ENCODE measurements at regions not wholly inside any gene's neighbourhood (a gene's known extent, or its start where the extent isn't known, plus 50 kb on each side); places are given as distances from the start of the nearest gene placed in this dataset.
A peak's percentile ranks its signal among the peaks of the same experiment; 100 is the strongest.
"Not testable (repeated sequence)": the region's sequence is repeated elsewhere in the genome, so short reads cannot be mapped to it uniquely, and the experiment has no call there.

DNA sequence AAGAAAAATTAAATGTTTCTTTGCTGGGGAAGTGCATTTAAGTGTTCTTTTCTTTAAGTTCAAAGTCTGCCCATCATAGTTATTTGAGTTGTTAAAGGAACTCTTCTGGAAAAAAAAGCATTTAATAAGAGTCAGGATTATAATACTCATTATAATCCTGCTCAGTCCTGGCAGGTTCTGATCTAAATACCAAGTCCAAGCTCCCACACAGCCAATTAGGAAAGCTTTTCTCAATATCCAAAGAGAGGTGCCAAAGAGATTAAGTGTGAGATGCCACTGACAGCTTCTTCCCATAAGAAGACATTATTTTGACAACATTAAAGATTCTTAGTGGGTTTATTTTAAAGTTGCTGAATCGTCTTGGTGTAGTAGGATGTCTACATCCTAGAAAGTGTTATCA lies 235.2 kb upstream of the DAB2 start:
- no peak for DNase-seq (ENCODE audit: low read depth, low spot score)

DNA sequence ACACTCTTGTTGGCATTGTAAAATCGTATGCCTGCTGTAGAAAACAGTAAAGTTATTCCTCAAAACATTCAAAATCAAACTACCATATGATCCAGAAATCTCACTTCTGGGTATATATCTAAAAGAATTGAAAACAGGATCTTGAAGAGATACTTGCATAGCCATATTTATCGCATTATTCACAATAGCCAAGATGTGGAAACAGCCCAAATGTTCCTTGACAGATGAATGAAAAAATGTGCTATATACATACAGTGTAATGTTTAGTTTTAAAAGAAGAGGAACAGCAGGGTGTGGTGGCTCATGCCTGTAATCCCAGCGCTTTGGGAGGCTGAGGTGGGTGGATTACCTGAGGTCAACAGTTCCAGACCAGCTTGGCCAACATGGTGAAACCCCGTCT lies 234.1 kb upstream of the DAB2 start:
- DNase-seq (ENCODE audit: low read depth, low spot score) = no peak

DNA sequence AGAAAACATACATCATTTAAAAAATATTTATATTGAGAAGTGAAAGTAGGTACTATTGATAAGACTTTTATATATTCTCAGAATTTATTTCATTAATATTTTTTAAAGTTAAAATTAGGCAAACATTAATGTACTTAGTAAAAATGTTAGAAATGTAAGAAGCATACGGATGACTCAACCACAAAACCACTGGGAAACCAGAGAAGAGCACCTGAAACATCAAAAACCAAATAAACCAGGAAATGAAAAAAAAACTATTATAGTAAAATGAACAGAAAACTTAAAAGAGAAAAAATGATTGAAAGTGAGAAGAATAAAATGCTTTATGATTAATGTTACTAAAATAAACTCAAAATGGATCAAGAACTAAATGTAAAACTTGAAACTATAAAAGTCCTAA lies 233.2 kb upstream of the DAB2 start:
- no peak for DNase-seq (ENCODE audit: low read depth, low spot score)

DNA sequence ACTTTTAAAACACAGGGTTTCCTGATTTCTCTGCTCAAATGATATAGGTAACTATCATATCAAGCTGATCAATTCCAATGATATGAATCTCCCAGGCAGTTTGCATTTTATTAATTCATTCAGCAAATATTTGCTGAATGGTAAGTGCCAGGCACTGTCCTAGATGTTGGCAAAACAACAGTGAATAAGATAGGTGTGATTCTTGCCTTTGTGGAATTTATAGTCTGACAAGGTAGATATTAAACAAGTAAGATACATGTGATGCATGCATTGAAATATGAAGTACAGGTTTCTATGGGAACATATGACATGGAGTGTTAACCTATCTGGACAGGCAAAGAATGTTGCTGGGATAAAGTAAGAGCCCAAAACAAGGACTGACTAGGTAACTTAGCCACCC lies 231.8 kb upstream of the DAB2 start:
- DNase-seq (ENCODE audit: low read depth, low spot score) = no peak

DNA sequence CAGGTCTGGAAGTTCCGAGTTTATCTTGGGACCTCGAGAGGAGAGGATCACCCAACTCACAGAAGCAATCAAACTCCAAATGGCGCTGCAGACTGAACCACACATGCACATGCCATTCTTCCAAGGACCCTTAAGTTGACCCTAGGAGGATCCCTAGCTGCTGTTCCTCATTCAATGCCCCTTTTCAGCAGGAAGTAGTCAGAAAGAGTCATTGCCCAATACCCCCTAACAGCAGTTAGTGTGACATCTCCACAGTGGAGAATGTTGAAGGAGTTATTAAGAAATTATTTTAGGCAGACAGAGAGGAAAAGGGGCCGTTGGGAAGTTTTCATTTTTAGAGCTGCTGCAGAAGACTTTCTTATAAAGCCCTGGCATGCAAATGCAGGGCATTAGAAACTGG lies 229.9 kb upstream of the DAB2 start:
- no peak for DNase-seq (ENCODE audit: low read depth, low spot score)

DNA sequence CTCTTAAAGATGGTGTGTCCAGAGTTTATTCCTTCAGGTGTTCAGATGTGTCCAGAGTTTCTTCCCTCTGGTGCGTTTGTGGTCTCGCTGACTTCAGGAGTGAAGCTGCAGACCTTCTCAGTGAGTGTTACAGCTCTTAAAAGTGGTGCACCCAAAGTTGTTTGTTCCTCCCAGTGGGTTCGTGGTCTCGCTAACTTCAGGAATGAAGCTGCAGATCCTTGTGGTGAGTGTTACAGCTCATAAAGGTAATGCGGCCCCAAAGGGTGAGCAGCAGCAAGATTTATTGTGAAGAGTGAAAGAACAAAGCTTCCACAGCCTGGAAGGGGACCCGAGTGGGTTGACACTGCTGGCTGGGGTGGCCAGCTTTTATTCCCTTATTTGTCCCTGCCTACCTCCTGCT lies 227.7 kb upstream of the DAB2 start:
- DNase-seq (ENCODE audit: low read depth, low spot score) = not testable (repeated sequence)

DNA sequence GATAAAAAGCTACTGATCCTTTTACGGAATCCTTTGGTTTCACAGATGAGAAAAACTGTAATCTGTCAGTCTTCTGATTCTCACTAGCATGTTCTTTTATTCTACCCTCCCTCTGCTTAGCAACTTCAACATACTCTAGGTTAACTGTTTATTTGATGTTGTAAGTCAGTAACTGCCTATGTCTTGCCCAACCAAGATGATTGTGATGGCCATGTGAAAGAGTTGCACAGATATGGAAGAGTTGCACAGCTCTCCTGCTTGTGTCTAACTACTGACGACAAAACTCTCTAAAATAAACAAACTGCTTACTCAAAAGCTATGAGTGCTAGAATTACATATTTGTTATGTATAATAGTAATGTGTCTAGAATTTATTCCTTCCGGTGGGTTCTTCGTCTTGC lies 227.3 kb upstream of the DAB2 start:
- no peak for DNase-seq (ENCODE audit: low read depth, low spot score)

DNA sequence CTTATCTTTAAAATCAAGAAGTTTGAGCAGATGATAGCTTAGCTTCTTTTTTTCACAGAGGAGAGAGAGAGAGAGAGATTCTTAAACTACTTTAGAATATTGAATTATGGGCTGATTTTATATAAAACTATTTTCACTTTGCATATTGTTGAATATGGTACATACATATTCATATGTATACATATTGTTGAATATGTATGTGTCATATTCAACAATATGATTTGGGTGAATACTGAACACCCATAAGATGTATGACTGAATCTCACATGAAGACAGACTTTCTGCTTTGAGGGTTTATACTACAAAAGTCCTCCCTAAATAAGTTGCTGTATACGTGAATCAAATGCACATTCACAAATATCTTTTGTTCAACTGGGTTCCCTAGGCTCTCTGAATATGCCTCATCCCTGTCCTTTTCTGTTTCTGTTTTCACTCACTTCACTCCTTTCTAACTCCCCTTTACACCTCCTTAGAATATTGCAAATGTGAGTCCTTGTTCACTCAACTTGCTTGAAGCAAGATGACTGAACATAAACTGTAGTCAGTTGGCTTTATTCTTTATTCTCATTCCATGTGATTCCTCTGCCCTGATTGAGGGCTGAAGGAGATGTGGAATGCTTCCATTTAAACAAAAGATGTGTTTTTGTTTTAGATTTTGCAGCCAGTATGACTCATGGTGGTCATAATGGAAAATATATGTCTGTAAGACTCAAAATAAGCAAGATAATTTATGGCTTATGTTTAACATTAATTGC lies 225.4 kb upstream of the DAB2 start:
- DNase-seq (ENCODE audit: low read depth, low spot score) = peak; percentile 26

DNA sequence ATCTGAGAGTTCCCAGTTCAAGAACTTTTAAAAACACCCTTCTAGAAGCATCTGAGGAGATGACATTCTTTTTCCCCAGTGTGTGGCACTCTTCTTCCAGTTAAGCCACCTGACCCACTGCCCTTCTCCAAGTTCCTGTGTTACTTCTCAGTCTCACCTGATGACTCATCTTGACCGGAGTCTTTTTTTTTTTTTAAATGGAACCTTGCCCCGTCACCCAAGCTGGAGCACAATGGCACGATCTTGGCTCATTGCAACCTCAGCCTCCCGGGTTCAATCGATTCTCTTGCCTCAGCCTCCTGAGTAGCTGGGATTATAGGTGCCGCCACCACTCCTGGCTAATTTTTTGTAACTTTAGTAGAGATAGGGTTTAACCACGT lies 224.1 kb upstream of the DAB2 start:
- no peak for DNase-seq (ENCODE audit: low read depth, low spot score)

DNA sequence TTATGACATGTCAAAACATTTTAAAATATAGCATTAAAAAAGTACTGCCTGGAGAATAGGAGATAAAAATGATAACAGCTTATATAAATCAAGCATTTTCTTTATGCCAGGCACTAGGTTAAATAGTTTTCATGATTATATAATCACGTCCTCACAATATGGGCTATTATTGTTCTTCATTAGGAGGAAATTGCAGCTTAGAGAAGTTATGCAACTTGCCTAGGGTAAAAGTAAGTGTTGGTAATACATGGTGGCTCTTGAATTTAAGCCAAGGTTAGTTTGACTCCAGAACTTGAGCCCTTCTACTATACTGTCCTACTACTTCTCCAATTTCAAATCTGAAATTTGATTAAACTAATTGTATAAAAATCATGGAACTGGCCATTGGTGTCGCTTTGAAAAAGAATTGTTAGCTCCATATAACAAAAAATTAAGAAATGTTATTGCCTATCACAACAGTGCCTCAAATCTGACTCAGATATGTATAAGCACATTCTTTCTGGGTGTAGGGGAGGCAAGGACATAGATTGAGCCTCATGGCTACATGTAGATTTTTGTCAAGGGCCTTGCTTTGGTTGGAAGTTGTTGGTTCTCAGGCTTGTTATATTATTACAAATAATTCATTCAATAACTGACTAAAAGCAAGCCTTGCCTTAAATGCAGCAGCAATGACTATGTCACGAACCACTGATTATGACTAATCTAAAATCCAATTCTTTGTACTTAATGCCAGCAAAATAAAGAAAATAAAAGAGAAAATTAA lies 223.5 kb upstream of the DAB2 start:
- DNase-seq (ENCODE audit: low read depth, low spot score) = no peak

DNA sequence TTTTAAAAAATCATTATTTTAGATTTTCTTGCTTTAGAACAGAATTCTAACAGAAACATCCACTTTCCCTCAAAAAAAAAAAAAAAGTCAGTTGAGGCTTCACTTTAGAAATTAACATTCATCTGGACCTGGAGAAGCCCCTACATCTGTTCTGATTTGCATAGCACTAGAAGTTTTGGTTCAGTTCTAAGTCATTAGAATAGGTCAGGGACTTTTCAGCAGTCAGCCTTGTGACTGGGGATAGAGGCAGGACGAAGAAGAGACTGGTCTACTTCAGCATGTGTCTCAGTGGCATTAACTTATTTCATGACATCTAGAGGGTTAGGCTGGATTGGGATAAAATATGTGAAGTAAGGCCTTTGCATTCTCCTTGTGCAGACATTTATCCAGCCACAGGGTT lies 215.8 kb upstream of the DAB2 start:
- DNase-seq (ENCODE audit: low read depth, low spot score) = no peak

DNA sequence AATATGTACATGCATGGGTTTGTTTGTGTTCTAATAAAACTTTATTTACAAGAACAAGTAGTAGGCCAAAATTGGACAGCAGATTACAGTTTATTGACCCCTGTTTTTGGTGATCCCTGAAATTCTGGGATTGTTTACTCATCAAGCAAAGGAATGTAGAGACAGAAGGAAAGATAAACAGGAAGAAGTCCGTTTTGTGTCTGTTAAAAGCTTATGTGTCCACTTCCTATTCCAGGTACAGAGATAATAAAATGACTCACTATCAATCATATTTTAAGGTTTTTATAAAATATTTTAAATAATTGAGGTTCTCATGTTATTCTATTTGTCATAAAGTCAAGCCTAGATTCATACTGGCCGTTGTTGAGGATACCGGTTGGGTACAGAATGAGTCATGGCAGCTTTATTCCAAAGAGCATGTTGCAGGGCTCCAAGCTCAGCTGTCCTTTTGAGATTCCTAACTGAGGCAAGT lies 214.9 kb upstream of the DAB2 start:
- DNase-seq (ENCODE audit: low read depth, low spot score) = no peak

DNA sequence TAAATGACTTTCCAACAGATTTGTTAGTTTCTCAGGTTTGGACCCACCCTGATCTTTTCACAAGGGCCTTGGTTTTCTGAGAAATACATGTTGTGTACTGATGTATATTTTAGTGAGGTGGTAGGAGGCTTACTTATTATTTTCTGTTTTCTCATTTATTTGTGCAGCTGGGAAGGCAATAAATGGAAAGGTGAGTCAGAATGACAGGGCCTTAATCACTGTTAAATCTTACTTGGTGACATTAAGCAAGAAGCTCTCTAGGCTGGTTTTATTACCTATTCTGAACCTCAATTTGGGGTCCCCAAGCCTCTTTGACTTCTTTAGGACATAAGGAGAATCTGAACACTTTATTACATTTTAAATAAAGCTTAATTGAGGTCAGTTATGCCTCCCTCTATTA lies 214.0 kb upstream of the DAB2 start:
- DNase-seq (ENCODE audit: low read depth, low spot score) = no peak

DNA sequence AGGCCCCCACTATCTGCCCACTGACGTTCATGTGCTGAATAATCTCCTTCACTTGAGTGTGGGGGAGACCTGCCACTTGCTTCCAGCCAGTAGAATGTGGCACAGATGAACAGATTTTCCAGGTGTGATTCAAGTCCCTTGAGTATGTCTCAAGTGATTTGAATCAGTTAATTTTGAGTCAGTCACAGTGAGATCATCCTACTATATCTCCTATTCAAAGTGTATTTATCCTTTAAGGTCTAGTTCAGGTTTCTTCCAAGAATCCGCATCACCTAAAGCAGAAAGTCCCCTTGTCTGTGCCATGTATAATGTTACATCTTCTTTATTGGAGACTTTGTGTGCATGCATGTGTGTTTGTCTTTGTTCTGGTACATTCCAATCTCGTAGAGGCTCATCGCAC lies 208.3 kb upstream of the DAB2 start:
- DNase-seq (ENCODE audit: low read depth, low spot score) = no peak

DNA sequence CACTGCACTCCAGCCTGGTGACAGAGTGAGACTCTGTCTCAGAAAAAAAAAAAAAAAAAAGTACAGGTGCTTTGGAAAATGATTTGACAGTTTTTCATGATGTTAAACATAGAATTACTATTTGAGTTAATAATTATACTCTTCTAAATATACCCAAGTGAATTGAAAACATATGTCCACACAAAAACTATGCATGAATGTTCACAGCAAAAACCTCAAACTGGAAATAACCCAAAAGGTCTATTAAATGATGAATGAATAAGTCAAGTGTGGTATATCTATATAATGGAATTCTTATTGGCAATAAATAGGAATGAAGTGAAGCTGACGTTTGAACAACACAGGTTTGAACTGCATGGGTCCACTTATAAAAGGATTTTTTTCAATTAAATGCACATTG lies 207.2 kb upstream of the DAB2 start:
- no peak for DNase-seq (ENCODE audit: low read depth, low spot score)

DNA sequence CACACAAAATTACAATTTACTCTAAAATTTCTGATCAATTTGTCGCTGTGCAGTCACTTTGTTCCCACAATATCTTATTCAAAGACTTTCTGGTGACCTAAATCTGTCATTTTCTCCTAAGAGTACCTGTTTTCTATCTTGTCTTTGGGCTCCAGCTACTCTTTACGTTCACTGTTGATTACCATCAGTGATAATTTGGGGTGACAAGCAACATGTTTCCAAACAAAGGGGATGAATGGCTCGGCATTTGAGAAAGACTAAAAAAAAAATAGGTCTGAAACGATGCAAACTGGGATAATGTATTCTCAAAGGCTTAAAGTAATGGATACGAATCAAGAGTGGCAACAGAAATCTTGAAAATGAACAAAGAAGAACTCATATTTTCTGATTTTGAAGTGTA lies 205.2 kb upstream of the DAB2 start:
- no peak for DNase-seq (ENCODE audit: low read depth, low spot score)

DNA sequence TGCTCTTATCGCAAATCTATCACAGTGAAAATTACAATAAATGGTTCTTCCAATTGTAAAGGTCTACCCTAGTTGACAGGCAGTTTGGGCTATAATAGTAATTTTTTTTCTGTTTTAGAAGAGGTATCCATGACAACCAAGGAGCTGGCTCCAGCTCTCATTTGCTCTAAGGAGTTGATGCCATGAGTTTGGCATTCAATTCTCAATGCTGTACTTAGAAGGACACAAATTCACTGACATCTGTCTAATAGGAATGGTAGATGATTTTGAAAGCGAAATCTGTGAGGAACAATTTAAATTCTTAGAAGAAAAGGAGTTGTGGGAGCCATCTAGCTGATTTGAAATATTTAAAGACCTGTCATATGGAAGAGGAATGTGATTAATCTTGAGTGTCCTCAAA lies 203.6 kb upstream of the DAB2 start:
- DNase-seq (ENCODE audit: low read depth, low spot score) = no peak

DNA sequence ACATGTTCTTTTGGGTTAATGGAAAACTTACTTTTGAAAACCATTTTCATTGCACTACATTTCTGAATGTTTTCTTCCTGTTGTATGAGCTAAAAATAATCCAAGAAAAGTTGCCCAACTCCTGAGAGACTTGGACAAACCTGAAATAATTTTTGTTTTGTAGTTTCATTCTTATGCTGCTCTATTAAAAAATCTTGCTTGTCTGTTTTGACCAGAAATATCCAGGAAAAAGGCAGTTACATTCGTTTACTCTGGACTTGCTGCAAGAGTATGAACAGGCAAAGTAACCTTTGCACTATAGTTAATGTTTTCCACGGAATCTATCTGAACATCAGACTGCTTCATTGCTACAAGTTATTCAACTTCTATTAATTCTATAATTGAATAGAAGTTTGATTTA lies 200.1 kb upstream of the DAB2 start:
- no peak for DNase-seq (ENCODE audit: low read depth, low spot score)

DNA sequence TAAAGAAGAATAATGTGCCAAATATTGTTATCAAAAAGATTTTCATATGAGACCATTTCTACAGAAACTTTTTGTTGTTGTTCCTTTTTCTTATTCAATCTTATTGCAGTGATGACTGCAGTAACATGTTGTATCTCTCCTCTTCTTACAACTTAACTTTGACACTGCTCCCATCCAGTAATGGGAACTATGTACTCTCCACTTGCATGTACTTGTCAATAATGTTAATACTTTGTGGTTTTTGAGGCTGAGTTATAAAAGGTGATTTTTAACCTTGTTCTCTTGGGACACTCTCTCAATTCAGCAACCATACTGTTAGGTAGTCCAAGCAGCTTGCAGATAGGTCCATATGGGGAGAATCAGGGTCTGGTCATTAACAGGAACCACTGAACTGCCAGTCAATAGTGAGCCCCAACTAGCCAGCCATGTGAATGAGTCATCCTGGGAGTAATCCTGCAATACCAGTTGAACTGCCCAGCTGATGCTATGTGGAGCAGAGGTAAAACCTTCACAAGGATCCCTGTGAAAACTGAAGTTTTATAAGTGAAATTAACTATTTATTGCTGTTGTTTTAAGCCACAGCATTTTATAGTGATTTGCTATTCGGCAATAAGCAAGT lies 199.6 kb upstream of the DAB2 start:
- DNase-seq (ENCODE audit: low read depth, low spot score) = peak; percentile 17

DNA sequence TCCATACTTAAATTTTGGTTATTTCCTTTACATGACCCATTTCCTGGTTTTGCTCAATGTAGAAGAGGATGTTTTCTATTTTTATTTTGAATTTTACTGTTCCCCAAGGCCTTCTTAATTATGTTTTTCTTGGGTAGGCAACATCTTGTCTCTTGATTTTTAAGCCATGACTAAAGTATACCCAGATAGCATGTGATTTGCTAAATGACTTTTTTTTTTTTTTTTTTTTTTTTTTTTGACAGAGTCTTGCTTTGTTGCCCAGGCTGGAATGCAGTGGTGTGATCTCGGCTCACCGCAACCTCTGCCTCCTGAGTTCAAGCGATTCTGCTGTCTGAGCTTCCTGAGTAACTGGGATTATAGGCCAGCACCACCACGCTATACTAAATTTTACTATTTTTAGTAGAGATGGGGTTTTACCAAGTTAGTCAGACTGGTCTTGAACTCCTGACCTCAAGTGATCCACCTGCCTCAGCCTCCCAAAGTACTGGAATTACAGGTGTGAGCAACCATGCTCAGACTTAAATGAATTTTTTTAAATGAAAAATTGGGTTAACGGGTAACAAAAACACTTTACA lies 198.6 kb upstream of the DAB2 start:
- DNase-seq (ENCODE audit: low read depth, low spot score) = no peak

DNA sequence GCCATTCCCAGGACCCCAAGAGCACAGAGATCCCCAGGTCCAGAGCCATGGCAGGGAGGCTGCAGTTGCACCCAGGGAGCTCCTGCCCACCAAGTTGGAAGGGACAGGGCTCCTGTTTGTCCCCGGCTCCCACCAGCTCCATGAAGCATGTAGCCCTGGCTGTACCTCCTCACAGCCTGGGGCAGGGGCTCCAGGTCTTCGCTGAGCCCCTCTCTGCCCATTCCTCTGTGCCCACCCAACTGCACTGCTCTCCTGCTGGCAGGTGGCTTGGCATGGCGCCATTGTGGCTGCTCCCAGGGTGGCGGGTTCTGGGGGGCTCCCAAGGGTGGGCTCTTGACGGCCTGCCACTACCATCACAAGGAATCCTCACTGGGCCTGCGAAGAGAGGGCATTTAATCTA lies 197.5 kb upstream of the DAB2 start:
- no peak for DNase-seq (ENCODE audit: low read depth, low spot score)

DNA sequence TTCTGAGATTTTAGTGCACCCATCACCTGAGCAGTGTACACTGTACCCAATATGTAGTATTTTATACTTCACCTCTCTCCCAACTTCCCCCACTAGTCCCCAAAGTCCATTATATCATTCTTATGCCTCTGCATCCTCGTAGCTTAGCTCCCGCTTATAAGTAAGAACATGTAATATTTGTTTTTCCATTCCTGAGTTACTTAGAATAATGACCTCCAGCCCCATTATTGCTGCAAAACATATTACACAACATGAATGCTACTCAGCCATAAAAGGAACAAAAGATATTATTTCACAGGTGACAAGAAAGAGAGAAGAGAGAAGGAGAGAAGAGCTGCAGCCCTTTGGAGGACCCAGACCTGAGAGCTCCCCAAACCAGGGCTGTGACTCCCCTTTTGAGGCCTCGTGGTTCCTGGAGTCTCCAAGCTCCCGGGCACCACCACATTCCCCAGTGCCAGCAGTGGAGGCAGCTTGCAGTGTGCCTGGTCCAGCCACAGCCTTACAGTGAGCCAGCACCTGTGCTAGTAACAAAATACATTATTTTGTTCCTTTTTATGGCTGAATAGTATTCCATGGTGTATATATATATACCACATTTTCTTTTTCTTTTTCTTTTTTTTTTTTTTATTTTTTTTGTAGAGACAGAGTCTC lies 194.5 kb upstream of the DAB2 start:
- no peak for DNase-seq (ENCODE audit: low read depth, low spot score)
